Prostate gland (tissue), 2 donors: ENCODE measurements at regions not wholly inside any gene's neighbourhood (a gene's known extent, or its start where the extent isn't known, plus 50 kb on each side); places are given as distances from the start of the nearest gene placed in this dataset.

ENCODE experiments used
- POLR2A ChIP-seq: fragments of 450-650 bp; IDR thresholded peaks from one replicate; pipeline ENCODE4 v1.6.1; 2016; ENCODE audit warnings: antibody characterized with exemption, mild to moderate bottlenecking
- POLR2AphosphoS5 ChIP-seq: sonication (generic); formaldehyde crosslinking; IDR thresholded peaks from one replicate; pipeline ENCODE4 v1.6.1; 2017; ENCODE audit warnings: antibody characterized with exemption
- TF ChIP-seq, protein P1 (sequence below), 4 experiments: fragments of 200-600 bp in 2 of 4; fragments of 450-650 bp in 2 of 4; sonication (generic) in 2 of 4; IDR thresholded peaks; 1 replicate in 3 of 4; 2 replicates in 1 of 4; pipeline ENCODE4 v1.5.1; 2016 to 2019; ENCODE audit warnings: antibody characterized with exemption in 4 of 4, mild to moderate bottlenecking in 2 of 4, moderate library complexity in 2 of 4

GRCh38 chr22:34998921-34999320, 67.0 kb upstream of the ISX start:
- TF ChIP-seq, protein P1, sequence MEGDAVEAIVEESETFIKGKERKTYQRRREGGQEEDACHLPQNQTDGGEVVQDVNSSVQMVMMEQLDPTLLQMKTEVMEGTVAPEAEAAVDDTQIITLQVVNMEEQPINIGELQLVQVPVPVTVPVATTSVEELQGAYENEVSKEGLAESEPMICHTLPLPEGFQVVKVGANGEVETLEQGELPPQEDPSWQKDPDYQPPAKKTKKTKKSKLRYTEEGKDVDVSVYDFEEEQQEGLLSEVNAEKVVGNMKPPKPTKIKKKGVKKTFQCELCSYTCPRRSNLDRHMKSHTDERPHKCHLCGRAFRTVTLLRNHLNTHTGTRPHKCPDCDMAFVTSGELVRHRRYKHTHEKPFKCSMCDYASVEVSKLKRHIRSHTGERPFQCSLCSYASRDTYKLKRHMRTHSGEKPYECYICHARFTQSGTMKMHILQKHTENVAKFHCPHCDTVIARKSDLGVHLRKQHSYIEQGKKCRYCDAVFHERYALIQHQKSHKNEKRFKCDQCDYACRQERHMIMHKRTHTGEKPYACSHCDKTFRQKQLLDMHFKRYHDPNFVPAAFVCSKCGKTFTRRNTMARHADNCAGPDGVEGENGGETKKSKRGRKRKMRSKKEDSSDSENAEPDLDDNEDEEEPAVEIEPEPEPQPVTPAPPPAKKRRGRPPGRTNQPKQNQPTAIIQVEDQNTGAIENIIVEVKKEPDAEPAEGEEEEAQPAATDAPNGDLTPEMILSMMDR (IDR thresholded peaks at IDR 0.05), result no peak
- TF ChIP-seq POLR2A (no peak), POLR2AphosphoS5 (no peak)
